HG03196 (cell line): ENCODE measurements at regions not wholly inside any gene's neighbourhood (a gene's known extent, or its start where the extent isn't known, plus 50 kb on each side); places are given as distances from the start of the nearest gene placed in this dataset.
"Not testable (repeated sequence)": the region's sequence is repeated elsewhere in the genome, so short reads cannot be mapped to it uniquely, and the experiment has no call there.

Experiments used
- ATAC-seq: cut with Tn5 transposase; IDR thresholded peaks from one replicate; pipeline ENCODE4 v1.9.1; 2021; ENCODE audit not compliant: unreplicated experiment

DNA sequence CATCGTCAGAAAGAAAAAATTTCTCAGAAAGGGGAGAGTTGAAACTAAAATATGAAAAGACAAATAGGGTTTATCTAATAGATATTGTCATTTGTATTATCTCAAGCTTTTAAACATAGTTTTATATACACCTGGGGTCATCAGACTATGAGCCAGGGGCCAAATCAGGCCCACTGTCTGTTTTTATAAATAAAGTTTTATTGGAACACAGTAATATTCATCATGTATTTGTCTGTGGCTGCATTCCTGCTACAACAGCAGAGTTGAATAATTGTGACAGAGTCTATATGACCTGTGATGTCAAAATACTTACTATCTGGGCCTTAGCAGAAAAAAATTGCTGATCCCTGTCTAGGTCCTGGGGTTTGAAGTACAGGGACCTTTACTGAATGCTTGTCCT is 120.5 kb upstream of the RUNX1 start:
- ATAC-seq: no peak

DNA sequence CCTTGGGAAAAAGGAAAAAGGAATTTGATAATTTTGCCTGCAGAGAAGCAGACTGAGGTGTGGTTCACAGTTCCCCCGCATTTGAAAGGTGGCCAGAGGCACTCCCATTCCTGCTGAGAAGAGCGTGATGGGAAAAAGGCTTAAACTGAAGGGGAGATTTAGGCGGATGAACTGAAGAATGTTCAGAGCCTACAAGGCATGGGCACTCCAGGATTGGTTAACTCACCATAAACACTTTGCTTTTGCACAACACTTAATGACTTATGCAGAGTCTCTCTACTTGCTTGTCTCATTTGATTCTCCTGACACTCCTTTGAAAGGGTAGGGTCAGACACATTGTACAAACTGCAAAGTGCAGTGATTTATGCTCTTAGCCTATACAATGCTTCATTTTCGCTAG is 119.6 kb upstream of the RUNX1 start:
- ATAC-seq: no peak

DNA sequence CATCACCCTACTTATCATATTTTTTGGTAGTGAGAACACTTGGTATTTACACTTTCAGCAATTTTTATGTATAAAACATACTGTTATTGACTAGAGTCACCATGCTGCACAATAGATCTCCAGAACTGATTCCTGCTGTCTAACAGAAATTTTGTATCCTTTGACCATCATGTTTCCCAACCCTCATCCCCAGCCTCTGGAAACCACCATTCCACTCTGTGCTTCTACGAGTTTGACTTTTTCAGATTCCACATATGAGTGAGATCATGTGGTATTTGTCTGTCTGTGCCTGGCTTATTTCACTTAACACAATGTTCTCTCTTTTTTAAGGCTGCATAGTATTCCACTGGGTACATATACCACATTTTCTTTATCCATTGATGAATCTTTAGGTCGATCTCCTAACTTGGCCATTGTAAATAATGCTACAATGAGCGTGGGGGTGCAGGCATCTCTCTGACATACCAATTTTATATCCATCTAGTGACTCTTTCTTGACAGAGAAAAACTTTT is 115.9 kb upstream of the RUNX1 start:
- no peak for ATAC-seq

DNA sequence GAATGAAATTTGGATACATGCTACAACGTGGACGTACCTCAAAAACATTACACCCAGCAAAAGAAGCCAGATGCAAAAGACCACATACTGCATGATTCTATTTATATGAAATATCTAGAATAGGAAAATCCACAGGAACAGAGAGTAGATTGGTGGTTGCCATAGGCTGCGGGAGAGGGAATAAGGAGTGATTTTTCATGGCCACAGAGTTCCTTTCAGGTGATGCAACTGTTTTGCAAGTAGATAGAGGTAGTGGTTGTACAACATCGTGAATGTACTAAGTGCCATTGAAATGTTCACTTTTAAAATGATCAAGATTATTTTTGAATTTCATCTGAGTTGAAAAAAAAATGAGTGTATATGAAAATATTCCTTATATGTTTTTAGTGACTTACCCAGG is 115.3 kb upstream of the RUNX1 start:
- ATAC-seq: no peak

DNA sequence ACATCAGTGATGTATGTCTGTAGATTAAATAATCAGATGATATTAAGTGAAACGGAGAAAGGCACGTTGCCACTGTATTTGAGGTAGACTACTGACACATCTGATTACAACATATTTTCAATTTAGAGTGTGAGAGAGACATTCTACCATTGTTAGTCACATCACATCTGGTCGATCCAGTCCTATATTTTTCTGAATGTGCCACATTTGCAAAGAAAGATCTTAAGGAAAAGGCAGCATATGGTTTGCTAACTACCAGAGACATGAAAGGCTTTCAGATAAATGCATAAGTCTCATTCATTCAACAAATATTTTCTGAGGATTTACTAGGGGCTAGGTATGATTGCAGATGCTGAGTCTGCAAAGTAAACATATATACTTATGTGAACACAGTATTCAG is 114.3 kb upstream of the RUNX1 start:
- ATAC-seq: no peak

DNA sequence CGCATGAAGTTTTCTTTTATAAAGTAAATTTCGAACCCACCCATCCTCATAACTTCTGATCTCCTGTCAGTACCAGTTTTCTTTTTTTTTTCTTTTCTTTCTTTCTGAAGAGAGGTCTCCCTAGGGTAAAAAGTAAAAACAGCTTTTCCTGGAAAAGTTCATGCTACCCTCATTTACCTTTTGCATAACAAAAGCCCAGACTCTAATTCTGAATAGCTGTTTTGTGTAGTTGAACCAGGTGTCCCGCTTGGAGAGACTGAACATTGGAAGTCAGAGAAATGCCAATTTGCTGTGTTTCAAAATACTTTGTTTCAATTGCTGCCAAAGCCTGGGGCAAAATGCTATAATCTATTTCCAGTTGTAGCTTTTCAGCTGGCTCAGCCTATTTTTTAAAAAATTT is 113.7 kb upstream of the RUNX1 start:
- ATAC-seq: no peak

DNA sequence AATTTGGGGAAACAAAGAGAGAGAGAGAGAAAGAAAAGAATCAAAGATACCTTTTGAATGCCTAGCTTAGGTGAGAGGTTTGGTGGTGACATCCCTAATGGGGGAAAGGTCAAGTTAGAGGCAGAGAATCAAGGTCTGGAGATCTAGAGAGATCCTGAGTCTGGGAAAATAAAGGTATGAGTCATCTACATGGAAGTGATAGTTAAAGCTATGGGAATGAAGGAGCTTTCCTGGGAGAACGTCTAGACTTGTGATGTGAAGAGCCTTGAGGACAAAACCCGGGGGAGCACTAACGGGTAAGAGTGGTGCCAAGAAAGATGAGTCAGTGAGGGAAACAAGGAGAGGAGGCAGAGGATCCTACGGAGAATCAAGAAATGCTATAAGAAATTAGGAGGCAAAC is 110.8 kb upstream of the RUNX1 start:
- ATAC-seq: no peak

DNA sequence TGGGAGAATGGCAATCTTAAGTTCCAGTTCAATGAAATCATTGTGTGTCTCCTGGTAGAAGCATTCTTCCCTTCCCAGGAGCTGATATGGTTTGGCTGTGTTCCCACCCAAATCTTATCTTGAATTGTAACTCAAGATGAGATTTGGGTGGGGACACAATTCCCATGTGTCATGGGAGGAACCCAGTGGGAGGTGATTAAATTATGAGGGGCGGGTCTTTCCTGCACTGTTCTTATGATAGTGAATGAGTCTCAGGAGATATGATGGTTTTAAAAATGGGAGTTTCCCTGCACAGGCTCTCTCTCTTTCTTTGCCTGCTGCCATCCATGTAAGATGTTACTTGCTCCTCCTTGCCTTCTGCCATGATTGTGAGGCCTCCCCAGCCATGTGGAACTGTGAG is 108.3 kb upstream of the RUNX1 start:
- not testable (repeated sequence) for ATAC-seq

DNA sequence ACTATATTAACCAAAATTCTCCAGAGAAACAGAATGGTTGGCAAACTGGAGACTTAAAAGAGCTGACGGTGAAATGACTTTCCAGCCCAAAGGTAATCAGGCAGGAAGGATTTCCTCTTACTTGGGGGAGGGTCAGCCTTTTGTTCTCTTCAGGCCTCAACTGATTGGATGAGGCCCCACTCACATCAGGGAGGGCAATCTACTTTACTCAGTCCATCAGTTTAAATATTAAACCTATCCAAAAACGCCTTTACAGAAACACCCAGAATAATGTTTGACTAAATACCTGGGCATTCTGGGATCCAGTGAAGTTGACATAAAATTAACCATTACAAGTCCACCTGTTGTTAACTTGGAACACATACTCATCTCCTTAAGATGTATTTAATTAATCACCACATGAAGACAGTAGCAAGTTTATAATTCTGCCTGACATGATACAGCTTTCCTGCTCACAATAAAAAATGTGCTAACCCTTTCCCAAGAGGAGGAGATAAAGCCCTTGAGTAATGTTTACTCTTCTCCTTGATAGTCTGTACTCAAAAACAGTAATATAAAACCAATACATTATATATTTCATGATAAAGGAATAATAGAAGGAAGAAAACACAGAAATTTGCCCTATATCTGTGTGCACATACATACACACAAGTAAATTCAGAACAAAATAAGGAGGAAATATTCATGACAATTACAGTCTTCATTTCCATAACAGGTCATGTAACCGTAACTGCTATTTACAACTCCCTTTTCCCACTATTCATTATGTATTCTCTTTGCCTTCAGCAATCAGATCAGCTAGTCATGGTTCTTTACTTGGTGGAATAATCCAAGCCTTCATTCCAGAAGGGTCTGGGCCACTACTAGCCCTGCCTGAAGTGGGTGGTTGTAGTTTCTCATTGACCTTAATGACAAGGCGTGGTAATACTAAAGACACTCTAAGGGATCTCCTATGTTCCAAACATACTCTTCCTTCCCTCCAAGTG is 107.5 kb upstream of the RUNX1 start:
- ATAC-seq: no peak

DNA sequence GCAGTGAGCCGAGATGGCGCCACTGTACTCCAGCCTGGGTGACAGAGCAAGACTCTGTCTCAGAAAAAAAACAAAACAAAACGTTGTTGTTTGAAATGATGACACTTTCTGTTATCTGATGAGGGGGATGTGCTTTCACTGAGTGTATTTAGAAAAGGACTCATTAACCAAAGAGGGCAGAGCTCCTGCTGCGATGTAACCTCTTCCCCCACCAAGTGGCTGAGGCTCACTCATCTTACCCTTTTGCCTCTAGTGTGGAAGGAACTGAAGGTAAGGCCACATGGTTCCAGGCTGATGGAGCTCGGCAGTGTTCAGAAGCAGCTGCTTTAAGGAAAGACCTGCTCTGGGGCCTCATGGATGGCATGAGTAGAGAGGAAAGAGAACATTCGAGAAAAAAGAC is 105.7 kb upstream of the RUNX1 start:
- ATAC-seq: no peak

DNA sequence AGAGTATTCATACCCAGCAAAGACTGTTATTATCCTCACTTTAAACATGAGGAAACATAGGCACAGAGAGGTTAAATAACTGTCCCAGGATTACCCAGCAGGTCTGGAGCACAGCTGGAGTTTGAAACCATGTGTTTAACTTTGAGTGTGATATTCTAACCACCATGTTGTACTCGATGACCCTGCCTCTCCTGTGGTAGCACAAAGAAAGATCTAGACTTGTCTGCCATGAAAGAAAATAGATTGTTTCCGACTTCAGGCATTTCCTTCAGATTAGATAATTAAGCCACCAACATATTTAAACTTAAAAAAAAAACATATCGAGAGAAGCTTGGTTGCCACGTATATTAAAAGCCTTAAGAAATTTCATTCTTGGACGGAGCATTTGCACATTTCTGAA is 104.6 kb upstream of the RUNX1 start:
- no peak for ATAC-seq

DNA sequence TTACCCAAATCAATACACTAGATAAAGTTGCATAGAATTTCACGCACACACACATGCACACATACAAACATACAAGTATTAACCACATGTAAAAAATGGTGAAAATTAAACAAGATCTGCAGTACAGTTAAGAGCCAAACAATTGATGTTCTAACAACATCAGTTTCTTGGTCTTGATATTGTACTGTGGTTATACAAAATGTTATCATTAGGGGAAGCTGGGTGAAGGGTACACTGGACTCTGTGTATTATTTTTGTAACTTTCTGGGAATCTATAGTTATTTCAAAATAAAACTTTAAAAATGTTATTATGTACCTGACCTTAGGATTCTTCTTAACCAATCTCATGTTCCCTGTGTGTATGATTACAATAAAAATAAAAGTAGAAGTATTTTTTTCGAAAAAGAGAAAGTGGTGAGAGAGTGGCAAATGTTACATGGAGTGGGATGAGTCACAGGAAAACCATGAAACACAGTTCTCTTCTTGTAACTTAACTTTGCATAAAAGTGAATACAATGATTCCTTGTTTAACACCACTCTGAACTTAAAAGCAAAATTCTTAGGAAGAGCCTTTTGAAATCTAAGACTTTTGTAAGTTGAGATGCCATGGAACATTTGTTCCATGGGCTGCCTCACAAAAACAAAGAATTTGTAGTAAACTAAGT is 101.6 kb upstream of the RUNX1 start:
- no peak for ATAC-seq

DNA sequence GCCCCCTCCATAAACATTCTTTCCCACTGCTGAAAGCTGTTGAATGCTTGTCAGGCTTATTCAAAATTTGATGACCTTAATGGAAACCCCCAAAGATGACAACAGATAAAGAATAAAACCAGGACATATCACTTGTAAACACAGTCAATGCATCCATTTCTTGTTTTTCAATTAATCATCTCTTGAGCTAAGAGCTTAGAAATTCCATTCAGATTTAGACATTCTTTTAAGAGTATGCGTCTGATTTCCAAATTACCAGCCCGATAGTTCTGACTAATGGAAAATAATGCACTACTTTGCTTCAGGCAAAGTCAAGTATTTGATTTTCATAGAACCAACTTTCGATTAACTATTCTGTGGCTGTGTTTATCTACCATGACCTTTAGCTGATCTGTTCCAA is 100.6 kb upstream of the RUNX1 start:
- no peak for ATAC-seq

DNA sequence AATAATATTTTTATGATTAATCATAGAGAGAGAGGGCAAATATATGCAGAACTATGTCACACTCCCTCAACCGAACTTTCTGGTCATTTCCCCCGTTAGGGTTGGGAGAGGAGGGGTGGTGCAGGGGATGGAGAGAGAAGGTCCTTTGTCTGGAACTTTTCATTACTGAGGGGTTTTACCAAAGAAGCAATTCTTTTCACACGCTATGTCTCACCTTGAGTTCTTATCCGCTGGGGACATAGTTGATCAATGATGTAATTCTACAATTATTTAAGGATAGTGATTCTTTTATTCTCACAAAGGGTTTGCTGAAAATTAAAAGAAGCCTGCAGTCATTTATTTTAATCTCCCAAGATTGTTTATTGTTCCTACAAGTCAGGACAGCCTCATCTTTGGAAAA is 98.3 kb upstream of the RUNX1 start:
- ATAC-seq: no peak

DNA sequence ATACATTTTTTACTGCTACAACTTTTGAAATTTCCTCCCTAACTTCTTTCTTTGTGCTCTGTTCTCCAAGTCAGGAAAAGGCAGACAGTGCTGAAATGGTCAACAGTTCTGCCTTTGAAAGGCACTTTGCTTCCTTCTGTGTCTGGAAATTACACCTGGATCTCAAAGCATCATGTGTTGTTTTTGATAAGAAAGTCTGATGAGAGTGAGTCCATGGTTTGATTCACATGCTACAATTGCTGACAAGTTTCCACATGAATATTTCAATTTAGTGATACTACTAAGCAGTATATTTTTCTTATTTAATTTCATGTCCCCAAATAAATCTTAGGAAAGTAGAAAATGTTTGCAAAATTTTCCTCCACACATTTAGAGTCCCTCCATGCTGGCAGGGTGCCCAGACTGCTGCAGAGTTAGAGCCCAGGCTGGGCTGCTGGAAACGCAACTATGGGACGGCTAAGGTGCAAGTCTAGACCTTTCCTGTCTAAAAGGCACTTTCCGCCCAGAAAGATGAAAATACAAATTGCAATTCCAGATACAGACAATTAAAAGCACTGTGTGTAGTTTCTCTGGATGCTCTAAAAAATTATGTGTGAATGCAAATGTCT is 96.6 kb upstream of the RUNX1 start:
- ATAC-seq: no peak

DNA sequence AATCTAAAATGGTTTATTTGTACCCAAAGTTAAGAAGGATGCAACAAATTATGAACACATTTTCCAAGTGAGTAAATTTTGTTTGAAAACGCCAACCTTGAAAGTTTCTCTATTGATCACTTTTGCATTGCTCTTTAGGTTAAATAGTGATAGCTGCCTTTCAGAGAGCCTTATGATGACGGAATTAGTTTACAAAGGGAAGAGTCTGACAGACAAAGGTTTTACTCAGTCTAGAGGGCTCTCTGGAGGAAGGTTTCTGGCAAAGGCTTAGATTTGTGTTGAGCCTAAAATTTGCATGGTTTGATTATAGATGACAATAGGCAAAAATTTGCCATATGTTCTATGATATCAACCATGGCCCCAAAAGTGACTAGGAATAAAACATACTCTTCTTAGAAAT is 95.9 kb upstream of the RUNX1 start:
- no peak for ATAC-seq

DNA sequence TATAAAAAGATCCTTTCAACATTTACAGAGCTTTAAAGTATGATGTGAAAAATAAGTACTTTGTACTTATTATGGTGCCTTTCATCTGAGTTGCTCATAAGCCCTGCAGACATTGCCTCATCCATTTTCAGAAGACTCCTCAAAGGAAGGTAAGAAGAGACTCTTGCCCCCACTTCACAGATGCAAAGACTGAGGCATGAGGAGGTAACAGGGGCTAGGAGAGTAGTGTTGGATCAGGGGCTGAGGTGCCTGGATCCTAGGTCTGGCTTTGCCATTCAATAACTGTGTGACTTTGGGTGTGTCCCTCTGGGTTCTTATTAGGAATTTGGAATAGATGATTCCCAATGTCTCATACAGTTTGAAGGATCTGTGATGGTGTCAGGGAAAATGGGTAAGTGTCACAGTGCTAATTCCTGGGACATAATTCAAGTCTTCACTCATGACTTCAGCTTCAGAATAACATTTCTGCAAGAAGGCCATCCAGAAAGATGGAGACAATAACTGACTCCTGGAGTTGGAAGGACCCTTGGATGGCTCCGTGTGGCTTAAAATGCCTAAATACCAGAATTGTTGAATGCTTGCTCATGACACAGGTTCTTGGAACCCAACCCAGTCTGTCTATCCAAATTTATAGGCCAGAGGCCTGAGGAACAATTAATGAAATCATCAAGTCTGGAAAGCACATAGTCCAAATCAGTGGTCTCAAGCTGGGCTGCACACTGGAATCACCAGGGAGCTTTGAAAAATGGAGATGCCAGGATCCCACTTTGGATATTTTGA is 93.1 kb upstream of the RUNX1 start:
- no peak for ATAC-seq

DNA sequence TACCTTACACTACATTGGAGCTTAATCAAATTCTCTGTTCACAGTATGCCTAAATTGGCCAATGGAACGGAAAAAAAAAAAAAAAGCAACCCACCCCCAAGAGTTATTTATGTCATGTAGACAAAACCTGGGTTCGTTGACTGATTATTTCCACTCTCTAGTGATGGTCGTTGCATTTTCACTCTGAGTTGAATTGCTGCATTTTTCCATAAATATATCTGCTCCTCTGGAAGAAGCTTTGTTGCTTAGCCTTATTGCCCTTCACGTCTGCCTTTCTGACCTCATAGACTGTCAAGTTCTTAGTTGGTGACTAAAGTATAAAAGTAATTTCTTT is 90.2 kb upstream of the RUNX1 start:
- no peak for ATAC-seq

DNA sequence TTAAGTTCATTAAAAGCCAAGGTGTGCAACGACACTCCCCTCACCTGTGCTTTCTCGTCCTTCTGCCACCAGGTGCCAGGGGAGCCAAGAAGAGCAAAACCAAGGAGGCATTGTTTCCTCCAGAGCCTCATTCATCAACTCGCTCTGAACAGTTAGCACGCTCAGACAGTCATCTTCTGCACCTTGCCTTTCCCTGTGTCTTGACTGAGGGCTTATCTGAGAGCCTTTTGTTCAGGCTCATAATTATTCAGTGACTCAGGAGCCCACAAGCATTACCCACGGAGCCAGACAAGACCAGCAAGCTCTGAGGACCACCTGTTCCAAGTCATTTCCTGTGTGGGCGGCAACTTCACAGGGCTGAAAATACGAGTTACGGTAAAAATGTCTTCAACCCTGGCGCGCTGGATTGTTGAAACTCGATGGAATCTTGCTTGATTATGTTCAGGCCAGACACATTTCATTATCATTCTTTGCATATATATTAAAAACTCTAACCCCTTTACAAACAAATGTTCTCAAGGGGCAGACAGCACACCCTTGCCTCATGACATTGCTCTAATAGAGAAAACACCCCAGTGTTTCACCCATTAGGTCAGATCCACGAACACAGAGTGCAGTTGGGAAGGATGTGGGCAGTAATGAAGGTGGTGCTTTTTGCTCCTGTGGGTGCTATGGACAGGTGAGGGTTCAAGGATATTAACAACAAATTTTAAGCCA is 89.7 kb upstream of the RUNX1 start:
- ATAC-seq: no peak

DNA sequence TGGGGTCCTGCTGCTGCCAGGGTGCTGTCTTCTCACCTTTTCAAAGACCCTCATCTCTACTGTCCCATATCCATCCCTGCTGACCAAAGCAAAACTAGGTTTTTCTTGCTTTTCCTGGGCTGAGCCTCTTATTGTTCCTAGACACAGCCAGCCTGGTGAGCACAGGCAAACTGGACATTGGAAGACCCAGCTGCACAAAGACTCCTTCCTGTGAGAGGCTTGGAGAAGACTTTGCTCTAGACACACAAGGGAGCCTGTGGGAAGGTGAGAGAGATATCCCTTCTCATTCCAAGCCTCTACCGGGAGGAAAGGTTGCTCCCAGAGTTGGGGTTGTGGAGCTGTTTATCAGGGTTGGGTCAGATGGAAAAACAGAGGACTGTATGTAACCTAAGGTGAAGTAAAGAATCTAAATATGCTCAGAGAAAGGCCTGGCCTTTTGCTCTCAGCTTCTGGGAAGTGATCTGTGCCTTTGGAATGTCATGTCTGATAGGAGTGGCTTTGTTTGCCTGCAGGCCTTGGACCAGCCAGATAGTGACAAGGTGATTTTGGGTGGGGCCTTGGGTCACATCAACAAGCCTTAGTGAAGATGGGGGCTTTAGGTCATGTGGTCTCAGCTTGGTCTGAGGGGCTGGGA is 87.6 kb upstream of the RUNX1 start:
- ATAC-seq: no peak
